ENCODE measurements at regions not wholly inside any gene's neighbourhood (a gene's known extent, or its start where the extent isn't known, plus 50 kb on each side); places are given as distances from the start of the nearest gene placed in this dataset.

GRCh38 chr2:35794796-35795450 is 560.7 kb upstream of the CRIM1 start:
- TF ChIP-seq CTCF (IDR thresholded peaks at IDR 0.05; ENCODE audit: insufficient read depth, low read depth, low read length) (no peak), EZH2 (IDR thresholded peaks at IDR 0.05; ENCODE audit: insufficient read depth, low read length) (no peak)
